ENCODE measurements at regions not wholly inside any gene's neighbourhood (a gene's known extent, or its start where the extent isn't known, plus 50 kb on each side); places are given as distances from the start of the nearest gene placed in this dataset.
A peak's percentile ranks its signal among the peaks of the same experiment; 100 is the strongest.

- H3K36me3 ChIP-seq: no peaks in the 10 kb centered on the region
- H3K4me3 ChIP-seq: no peak overlapping the region
- H3K27me3 ChIP-seq: no peaks in the 10 kb centered on the region
- no peak for DNase-seq (ENCODE audit: low read depth in 1 of 2, low spot score in 1 of 2)
- no peak overlapping the region for H3K27ac ChIP-seq
- no peaks in the 10 kb centered on the region for H3K9me3 ChIP-seq (ENCODE audit: low read depth)
- no peak for TF ChIP-seq CTCF (IDR thresholded peaks at IDR 0.05; ENCODE audit: low read depth, low read length)
- H3K4me1 ChIP-seq (ENCODE audit: low read depth): no peaks in the 10 kb centered on the region
Measured at GRCh38 chr3:27535809-27536392, 51.7 kb upstream of the SLC4A7 start.

GRCh38 chr3:27533718-27534573 is 49.8 kb upstream of the SLC4A7 start:
- Histone ChIP-seq H3K27ac (no peak overlapping the region), H3K9me3 (ENCODE audit: low read depth) (no peaks in the 10 kb centered on the region), H3K36me3 (no peaks in the 10 kb centered on the region), H3K27me3 (no peaks in the 10 kb centered on the region), H3K4me3 (no peak overlapping the region), H3K4me1 (ENCODE audit: low read depth) (no peaks in the 10 kb centered on the region)
- DNase-seq (ENCODE audit: low read depth in 1 of 2, low spot score in 1 of 2): peak in 1 of 2 donors; percentile 94
- peak; percentile 62 for TF ChIP-seq CTCF (IDR thresholded peaks at IDR 0.05; ENCODE audit: low read depth, low read length)

Measured in cardiac muscle cell (in vitro differentiated cells and primary cell).